Astrocyte (in vitro differentiated cells and primary cell): ENCODE measurements at regions not wholly inside any gene's neighbourhood (a gene's known extent, or its start where the extent isn't known, plus 50 kb on each side); places are given as distances from the start of the nearest gene placed in this dataset.

Source experiments
- EZH2 ChIP-seq: IDR thresholded peaks from 2 replicates; pipeline ENCODE4 v1.6.1; 2012; ENCODE audit warnings: mild to moderate bottlenecking, low read length, inconsistent platforms; ENCODE audit not compliant: insufficient read depth
- TF ChIP-seq, protein P1 (sequence below): IDR thresholded peaks from 2 replicates; pipeline ENCODE4 v1.5.1; 2011; ENCODE audit warnings: low read depth, mild to moderate bottlenecking, inconsistent platforms, low read length, moderate library complexity; ENCODE audit not compliant: insufficient read depth

- TF ChIP-seq, protein P1, sequence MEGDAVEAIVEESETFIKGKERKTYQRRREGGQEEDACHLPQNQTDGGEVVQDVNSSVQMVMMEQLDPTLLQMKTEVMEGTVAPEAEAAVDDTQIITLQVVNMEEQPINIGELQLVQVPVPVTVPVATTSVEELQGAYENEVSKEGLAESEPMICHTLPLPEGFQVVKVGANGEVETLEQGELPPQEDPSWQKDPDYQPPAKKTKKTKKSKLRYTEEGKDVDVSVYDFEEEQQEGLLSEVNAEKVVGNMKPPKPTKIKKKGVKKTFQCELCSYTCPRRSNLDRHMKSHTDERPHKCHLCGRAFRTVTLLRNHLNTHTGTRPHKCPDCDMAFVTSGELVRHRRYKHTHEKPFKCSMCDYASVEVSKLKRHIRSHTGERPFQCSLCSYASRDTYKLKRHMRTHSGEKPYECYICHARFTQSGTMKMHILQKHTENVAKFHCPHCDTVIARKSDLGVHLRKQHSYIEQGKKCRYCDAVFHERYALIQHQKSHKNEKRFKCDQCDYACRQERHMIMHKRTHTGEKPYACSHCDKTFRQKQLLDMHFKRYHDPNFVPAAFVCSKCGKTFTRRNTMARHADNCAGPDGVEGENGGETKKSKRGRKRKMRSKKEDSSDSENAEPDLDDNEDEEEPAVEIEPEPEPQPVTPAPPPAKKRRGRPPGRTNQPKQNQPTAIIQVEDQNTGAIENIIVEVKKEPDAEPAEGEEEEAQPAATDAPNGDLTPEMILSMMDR: no peak
- TF ChIP-seq EZH2: no peak
Measured at GRCh38 chr9:107153336-107153735, 129.7 kb upstream of the RAD23B start.
